M059J (cell line): ENCODE measurements at regions not wholly inside any gene's neighbourhood (a gene's known extent, or its start where the extent isn't known, plus 50 kb on each side); places are given as distances from the start of the nearest gene placed in this dataset.

Experiments
- DNase-seq: peaks from one replicate; pipeline ENCODE4 v3.0.0-alpha.2; 2012; ENCODE audit warnings: low read depth

DNA sequence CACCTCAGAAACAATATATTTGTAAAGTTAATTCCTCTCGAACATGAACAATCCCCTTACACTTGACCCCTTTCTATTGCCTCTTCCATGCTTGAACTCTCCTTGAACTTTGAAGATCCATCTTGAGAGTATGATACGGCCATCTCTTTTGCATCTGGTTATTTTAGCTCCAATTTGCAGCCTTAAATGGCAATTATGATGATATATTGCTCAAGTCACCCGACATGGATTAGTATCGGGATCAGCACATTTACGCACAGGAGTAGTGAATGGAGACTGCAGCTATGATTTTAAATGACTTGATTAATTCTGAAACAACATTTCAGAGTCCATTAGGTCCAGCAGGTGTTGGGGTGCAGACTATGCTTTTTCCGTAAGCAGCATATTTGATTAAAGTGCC lies 143.8 kb upstream of the PAQR3 start:
- DNase-seq: no peak

DNA sequence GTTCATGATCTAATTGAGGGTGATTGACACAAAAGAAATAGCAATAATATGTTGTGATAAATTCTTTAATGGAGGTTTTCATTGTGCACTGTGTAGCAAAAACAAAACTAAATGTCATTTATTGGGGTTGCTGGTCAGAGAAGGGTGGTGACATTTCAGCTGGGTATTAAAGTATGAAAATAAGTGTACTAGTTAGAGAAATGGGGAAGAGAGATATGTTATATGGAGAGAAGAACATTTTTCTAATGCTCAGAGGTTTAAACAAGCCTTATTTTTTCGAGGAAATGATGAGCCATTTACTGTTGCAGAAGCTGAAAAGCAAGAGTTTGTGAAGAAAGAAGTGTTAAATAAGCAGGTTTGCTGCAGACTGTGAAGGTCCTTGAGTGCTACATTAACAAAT lies 142.7 kb upstream of the PAQR3 start:
- no peak for DNase-seq

DNA sequence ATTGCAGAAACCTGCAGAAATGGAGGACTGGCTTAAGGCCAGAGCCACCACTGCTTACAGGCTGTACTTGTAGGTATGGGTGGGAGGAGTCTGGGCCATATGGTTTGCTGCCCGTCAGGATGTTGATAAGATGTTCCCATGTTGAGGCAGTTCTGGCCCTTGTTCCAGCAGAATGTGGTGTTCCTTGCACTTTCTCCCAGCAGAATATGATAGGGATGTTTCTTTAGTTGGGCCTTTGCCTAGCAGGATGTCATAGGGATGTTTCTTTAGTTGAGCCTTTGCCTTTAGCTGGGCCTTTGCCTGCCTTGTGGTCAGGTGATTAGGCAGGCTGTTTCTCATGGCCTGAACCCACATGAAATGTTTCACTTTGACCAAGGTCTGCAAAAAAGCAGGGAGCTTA lies 139.1 kb upstream of the PAQR3 start:
- no peak for DNase-seq

DNA sequence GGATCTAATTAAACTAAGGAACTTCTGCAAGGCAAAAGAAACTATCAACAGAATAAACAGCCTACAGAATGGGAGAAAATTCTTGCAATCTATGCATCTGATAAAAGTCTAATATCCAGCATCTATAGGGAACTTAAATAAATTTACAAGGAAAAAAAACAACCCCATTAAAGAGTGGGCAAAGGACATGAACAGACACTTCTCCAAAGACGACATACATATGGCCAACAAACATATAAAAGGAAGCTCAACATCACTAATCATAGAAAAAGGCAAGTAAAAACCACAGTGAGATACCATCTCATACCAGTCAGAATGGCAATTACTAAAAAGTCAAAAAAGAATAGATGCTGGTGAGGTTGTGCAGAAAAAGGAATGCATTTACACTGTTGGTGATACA lies 134.8 kb upstream of the PAQR3 start:
- no peak for DNase-seq

DNA sequence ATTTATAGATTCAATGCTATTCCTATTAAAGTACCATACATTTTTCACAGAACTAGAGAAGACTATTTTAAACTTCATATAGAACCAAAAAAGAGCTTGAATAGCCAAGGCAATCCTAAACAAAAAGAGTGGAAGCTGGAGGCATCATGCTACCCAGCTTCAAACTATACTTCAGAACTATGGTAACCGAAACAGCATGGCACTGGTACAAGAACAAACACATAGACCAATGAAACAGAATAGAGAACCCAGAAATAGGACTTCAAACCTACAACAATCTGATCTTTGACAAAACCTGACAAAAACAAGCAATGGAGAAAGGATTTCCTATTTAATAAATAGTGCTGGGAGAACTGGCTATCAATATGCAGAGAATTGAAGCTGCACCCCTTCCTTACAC lies 134.2 kb upstream of the PAQR3 start:
- DNase-seq: no peak

GRCh38 chr4:79065262-79065661 lies 126.0 kb upstream of the PAQR3 start:
- DNase-seq: no peak

DNA sequence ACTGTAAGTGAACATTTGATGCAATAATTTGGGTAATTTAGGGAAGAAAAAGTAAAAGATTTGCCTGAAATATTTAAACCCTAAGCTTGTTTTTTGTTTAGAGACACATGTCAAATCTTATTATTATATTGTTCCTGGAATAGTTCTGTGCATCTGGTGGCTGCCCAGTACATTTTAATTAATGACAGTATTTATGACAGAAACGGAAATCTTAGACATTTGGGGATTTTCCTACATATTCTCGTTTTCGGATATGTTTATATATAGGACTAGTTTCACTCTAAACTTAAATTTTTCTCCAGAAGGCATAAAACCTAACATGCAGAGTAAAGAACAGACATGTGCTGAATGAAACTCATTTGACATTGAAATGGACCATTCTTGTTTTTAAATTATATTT lies 125.6 kb upstream of the PAQR3 start:
- no peak for DNase-seq

DNA sequence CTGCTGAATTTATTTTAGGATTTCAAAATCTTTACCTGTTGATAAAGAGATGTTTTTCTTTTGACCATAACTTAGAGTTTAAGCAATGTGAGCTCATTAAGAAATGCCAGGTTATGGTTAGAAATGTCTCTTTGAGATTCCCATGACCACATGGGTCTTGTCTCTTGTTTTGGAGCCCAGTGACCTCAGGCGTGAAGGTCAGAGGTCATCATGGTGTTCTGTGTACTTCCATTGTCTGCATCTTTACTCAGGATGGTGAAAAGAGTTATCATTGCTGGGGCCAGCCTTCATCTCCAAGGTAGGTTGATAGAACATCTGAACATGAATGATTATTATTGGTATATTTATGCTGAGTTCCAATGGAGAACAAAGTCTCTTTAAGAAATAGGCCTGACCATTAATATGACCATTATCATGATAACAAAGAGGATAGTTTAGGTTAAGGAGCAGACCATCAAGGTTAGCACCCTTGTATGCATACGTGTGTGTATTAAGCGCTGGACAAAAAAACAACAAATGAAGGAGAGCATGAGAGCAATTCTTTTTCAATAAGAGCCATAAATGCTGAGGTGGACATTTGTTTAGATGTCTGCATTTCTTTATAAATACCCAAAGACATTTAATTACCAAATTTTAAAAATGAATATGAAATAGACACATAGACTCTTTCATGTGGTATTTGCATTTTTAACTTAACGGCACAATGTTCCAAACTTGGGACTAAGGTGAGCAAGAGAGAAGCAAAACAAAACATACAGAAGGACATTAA lies 120.6 kb upstream of the PAQR3 start:
- DNase-seq: no peak

- no peak for DNase-seq
Observed at GRCh38 chr4:79057772-79058171, 118.5 kb upstream of the PAQR3 start.

- DNase-seq: no peak
Observed at GRCh38 chr4:79053754-79054153, 114.5 kb upstream of the PAQR3 start.

DNA sequence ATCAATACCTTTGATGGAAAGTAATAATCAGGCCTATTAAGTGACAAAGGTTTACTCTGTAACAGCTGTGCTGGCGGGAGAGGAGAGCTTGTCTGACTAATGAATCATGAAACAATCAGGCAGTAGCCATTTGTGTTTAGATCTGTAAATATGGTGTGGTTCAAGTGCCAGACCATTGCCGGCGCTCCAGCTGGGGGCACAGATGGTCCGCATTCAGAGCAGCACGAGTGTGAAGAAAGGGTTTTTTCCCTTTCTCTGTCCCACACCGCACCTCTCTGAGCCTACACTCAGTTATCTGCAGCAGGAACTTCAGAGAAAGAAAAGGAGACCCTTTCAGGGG lies 111.3 kb upstream of the PAQR3 start:
- DNase-seq: no peak

DNA sequence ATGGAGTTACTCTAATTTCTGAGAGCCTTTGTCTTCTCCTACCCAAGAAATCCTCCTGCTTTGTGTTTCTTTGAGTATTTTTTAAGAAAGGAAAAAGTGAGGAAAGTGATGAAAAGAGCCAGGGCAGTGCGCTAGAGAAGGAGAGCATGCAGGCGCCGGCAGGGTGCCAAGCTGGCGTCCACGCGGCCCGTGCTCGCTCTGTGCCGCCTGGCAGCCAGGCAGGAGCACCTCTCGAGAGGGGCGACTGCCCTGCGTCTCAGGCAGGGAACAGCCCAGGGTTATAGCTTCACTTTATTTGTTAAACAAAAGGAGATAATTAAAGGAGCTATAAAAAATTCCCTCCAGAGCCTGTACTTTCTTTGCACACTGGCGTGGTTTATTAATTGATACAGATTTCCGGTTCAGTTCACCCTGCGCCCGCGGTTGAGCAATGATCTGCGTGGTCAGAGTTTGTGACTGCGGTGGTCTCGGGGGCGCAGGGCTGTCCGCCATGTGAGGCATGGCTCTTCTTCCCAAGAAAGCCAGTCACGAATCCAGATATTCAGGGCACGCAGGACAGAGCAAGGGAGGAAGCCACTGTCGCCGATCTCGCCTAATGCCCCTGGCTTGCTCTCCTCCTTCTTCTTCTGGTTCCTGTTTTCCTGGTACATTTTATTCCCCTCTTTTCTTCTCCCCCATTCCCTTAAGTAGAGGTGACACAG lies 110.8 kb upstream of the PAQR3 start:
- peak; percentile 0 for DNase-seq

- no peak for DNase-seq
Observed at GRCh38 chr4:79048878-79049277, 109.6 kb upstream of the PAQR3 start.

- no peak for DNase-seq
Observed at GRCh38 chr4:79047316-79047715, 108.1 kb upstream of the PAQR3 start.

DNA sequence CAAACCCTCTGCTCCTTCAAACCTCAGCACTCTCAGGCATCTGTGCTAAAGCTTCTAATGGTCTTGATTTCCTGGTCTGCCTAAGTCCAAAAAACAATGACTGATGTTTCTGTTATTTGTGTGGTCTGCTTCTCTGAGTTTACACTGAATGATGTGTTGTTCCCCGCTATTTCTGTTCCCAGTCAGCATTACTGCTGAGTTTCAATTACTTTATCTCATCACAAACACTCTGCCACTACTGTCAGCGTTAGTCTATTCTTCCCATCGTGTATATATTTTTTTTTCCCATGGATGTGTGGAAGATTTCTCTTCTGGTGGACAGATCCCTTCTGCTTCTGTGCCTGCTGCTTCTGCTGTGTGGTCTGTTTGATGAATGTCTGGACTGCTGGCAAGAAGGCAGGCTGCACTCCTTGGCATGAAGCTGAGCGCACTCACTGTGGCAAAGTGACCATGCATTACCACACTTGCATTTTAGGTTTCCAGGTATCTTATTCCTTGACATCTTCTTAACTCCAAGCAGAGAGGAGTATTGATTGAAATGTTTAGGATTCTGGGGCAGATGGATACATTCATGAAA lies 106.9 kb upstream of the PAQR3 start:
- no peak for DNase-seq

- no peak for DNase-seq
Observed at GRCh38 chr4:79044141-79044659, 105.0 kb upstream of the PAQR3 start.

DNA sequence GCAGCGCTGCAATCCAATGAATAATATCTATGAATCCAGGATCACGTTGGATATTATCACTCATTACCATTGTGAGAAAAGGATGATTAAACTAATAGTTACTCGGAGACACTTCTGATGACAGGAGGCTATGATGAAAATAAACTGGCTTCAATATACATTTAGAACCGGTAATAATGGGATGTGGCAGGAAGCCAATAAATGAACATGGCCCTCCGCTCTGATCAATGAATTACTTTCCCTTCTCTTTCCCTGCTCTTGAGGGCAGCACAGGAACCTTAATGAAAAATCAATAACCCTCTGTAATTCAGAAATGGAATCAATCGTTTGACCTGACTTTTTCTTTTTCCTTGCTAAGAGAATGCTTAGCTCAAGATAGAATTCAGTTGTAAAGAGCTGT lies 103.9 kb upstream of the PAQR3 start:
- no peak for DNase-seq

DNA sequence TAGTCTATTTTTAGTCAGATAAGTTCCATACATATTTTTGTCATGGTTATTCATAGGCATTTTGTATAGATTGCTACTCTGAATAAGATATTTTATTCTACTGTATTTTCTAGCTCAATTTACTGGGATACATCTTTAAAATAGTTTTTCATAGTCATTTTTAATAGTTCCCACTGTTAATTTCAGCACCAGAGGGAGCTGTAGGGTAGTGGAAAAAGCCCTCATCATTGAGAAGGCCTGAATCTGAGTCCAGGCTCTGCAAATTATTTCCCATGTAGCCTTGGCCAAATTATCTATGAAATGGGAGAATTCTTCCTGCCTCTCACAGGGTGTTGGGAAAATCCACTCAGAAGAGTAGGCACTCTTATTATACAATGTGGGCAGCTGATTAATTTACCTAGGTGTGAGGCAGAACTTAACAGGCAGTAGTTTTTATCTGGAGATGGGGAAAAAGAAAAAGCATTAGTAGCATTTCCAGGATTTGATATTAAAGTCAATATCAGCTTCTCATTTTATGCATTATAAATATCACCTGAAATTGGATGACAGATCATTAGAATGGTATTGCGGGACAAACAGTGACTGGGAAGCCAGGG lies 102.9 kb upstream of the PAQR3 start:
- DNase-seq: peak; percentile 20

DNA sequence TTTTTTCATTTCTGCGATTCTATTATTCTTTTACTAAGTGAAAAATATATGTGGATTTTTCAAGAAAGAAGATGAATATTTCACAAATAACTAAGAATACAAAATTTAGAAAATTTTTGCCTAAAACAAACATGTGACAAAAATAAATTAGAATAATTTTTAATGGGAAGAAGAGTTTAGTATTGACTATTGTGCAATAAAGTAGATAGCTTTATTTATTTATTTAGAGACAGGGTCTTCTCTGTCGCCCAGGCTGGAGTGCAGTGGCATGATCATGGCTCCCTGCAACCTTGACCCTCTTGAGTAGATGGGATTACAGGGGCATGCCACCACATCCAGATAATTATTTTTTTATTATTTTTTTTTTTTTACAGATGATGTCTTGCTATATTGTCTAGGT lies 95.3 kb upstream of the PAQR3 start:
- DNase-seq: no peak

- no peak for DNase-seq
Observed at GRCh38 chr4:79030973-79031372, 91.7 kb upstream of the PAQR3 start.

DNA sequence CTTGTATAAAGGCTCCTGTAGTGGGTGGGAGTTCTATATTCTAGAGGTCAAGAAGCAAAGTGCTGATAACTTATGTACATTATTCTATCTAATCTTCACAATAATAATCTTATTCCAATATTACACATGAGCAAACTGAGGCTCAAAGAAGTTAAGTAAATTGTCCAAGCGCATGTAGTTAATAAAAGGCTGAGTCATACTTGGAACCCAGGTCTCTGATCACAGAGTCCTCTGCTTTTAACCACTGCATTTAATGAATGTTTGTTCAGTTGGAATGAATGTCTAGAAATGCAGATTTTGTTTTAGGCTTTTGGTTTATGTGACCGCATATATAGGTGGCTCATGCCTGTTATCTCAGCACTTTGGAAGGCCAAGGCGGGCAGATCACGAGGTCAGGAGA lies 88.4 kb upstream of the PAQR3 start:
- DNase-seq: no peak

GRCh38 chr4:79025170-79025569 lies 85.9 kb upstream of the PAQR3 start:
- DNase-seq: no peak
